ENCODE measurements at regions not wholly inside any gene's neighbourhood (a gene's known extent, or its start where the extent isn't known, plus 50 kb on each side); places are given as distances from the start of the nearest gene placed in this dataset.

GRCh38 chr14:22151121-22151520 is 437.9 kb downstream of the DAD1 start:
- TF ChIP-seq CTCF (IDR thresholded peaks at IDR 0.05 in 4 of 5, conservative IDR thresholded peaks at IDR 0.05 in 1 of 5), result no peak
- no peak for TF ChIP-seq POLR2A (IDR thresholded peaks at IDR 0.05)
